Panc1 (cell line): ENCODE measurements at regions not wholly inside any gene's neighbourhood (a gene's known extent, or its start where the extent isn't known, plus 50 kb on each side); places are given as distances from the start of the nearest gene placed in this dataset.
"Not testable (repeated sequence)": the region's sequence is repeated elsewhere in the genome, so short reads cannot be mapped to it uniquely, and the experiment has no call there.

Experiments
- CTCF ChIP-seq: fragments of 450-650 bp; IDR thresholded peaks from 2 replicates; pipeline ENCODE4 v1.5.1; 2017; ENCODE audit warnings: mild to moderate bottlenecking
- POLR2AphosphoS5 ChIP-seq: IDR thresholded peaks from 2 replicates; pipeline ENCODE4 v1.6.1; 2012; ENCODE audit warnings: mild to moderate bottlenecking, low read depth, low read length, moderate library complexity
- REST ChIP-seq, 2 experiments: IDR thresholded peaks; 2 replicates each; pipeline ENCODE4 v1.6.1; 2011 to 2012; ENCODE audit warnings: low read depth in 2 of 2, control low read depth in 1 of 2, low read length in 1 of 2, mild to moderate bottlenecking in 1 of 2, moderate library complexity in 1 of 2; ENCODE audit not compliant: insufficient read depth in 1 of 2
- SIN3A ChIP-seq: IDR thresholded peaks from 2 replicates; pipeline ENCODE4 v1.6.1; 2012; ENCODE audit warnings: low read depth, mild to moderate bottlenecking, low read length, moderate library complexity, borderline replicate concordance; ENCODE audit not compliant: insufficient read depth

GRCh38 chr18:41046250-41046649, 908.8 kb upstream of the PIK3C3 start:
- TF ChIP-seq CTCF; REST (IDR thresholded peaks at IDR 0.05; ENCODE audit: insufficient read depth in 1 of 2, low read depth in 2 of 2, low read length in 1 of 2); SIN3A; POLR2AphosphoS5: not testable (repeated sequence)
